ENCODE measurements at regions not wholly inside any gene's neighbourhood (a gene's known extent, or its start where the extent isn't known, plus 50 kb on each side); places are given as distances from the start of the nearest gene placed in this dataset.

DNA sequence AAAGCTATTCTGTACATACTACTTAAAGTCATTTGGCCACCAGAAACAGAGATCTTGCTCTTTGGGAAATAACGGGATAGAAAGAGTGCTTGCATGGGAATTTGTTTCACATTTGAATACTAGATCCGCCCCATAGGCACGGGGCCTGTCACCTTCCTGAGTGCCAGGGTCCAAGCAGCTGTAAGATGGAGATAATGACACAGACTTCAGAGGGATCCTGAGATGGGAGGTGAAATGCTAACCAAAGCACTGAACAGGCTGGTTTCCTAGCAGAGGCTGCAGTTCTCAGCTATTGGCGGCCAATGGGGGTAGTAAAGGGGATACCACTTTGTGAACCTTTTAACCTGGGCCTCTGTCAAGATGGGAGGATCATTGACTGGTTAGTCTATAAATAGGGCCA lies 225.4 kb downstream of the IRF8 start:
- ChIA-PET CTCF (interaction anchor here (1.0 kb wide), 1 partner anchor 13 kb away, joined by 3 read pairs; no protein-coding TSS in a partner anchor), POLR2A (interaction anchor here (0.7 kb wide), 1 partner anchor 34 kb away, joined by 3 read pairs; no protein-coding TSS in a partner anchor)
- DNase-seq (ENCODE audit: extremely low spot score) = no peak
- TF ChIP-seq, protein P1, sequence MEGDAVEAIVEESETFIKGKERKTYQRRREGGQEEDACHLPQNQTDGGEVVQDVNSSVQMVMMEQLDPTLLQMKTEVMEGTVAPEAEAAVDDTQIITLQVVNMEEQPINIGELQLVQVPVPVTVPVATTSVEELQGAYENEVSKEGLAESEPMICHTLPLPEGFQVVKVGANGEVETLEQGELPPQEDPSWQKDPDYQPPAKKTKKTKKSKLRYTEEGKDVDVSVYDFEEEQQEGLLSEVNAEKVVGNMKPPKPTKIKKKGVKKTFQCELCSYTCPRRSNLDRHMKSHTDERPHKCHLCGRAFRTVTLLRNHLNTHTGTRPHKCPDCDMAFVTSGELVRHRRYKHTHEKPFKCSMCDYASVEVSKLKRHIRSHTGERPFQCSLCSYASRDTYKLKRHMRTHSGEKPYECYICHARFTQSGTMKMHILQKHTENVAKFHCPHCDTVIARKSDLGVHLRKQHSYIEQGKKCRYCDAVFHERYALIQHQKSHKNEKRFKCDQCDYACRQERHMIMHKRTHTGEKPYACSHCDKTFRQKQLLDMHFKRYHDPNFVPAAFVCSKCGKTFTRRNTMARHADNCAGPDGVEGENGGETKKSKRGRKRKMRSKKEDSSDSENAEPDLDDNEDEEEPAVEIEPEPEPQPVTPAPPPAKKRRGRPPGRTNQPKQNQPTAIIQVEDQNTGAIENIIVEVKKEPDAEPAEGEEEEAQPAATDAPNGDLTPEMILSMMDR (IDR thresholded peaks at IDR 0.05; ENCODE audit: control extremely low read depth, extremely low read depth, low read depth, missing control alignments) = no peak

DNA sequence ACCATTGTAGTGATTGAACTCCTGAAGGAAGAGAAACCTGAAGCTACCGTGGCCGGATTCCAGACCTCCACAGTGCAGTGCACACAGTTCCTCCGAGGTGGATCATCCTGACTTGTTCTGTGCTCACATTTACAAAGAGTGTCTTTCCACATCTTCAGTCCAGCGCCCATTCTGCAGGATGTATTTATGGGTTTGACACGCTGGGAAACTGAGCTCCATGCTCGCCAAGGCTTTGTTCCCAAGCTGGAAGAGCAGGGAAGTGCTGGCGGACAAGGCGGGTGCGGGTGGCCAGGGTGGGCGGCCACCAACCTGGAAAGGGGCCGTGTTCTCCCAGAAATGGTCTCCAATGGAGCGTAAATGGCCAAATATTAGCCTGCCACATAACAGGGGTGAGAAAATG lies 227.9 kb downstream of the IRF8 start:
- CTCF ChIA-PET = no interaction called here
- POLR2A ChIA-PET = no interaction called here
- DNase-seq (ENCODE audit: extremely low spot score) = no peak
- TF ChIP-seq, protein P1 (IDR thresholded peaks at IDR 0.05; ENCODE audit: control extremely low read depth, extremely low read depth, low read depth, missing control alignments) = no peak

DNA sequence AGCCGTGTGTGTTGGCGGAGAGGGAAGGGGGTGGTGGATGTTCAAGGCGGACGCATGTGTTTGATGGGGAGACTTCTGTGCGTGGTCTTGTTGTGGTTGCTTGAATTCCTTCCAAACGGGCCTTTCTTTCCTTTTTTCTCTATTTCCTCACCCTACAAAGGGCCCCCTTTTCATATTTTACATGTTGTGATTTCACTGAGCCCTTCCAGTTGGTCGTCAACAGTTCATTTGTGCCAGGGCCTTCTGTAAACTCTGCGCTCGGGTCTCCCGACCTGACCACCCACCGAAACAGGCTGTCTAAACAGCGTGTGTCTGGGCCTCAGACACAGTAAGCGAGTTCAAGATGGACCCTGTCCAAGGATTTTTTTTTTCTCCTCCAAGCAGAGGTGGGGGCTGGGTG lies 228.4 kb downstream of the IRF8 start:
- CTCF ChIA-PET = no interaction called here
- DNase-seq (ENCODE audit: extremely low spot score) = no peak
- POLR2A ChIA-PET = interaction anchor here (0.6 kb wide), 1 partner anchor 8 kb away, joined by 5 read pairs; no protein-coding TSS in a partner anchor
- TF ChIP-seq, protein P1 (IDR thresholded peaks at IDR 0.05; ENCODE audit: control extremely low read depth, extremely low read depth, low read depth, missing control alignments) = no peak

- TF ChIP-seq, protein P1 (IDR thresholded peaks at IDR 0.05; ENCODE audit: control extremely low read depth, extremely low read depth, low read depth, missing control alignments) = no peak
- CTCF ChIA-PET = no interaction called here
- DNase-seq (ENCODE audit: extremely low spot score) = no peak
- POLR2A ChIA-PET = interaction anchor here (0.6 kb wide), 1 partner anchor 9 kb away, joined by 5 read pairs; no protein-coding TSS in a partner anchor
These were observed 229.3 kb downstream of the IRF8 start for GRCh38 chr16:86128246-86128645.

- ChIA-PET POLR2A (no interaction called here), CTCF (interaction anchor here (1.7 kb wide), 1 partner anchor 11 kb away, joined by 4 read pairs; no protein-coding TSS in a partner anchor)
- TF ChIP-seq, protein P1 (IDR thresholded peaks at IDR 0.05; ENCODE audit: control extremely low read depth, extremely low read depth, low read depth, missing control alignments) = no peak
- DNase-seq (ENCODE audit: extremely low spot score) = no peak
These were observed 230.6 kb downstream of the IRF8 start for GRCh38 chr16:86129541-86129940.

- ChIA-PET CTCF (no interaction called here), POLR2A (interaction anchor here (0.5 kb wide), 1 partner anchor 488 kb away, joined by 3 read pairs; no protein-coding TSS in a partner anchor)
- DNase-seq (ENCODE audit: extremely low spot score) = no peak
- TF ChIP-seq, protein P1 (IDR thresholded peaks at IDR 0.05; ENCODE audit: control extremely low read depth, extremely low read depth, low read depth, missing control alignments) = no peak
These were observed 234.4 kb downstream of the IRF8 start for GRCh38 chr16:86133377-86133776.
